Omental fat pad (tissue), 3 donors: ENCODE measurements at regions not wholly inside any gene's neighbourhood (a gene's known extent, or its start where the extent isn't known, plus 50 kb on each side); places are given as distances from the start of the nearest gene placed in this dataset.

Source experiments
- ATAC-seq: fragments of 150-250 bp; one replicate; pipeline ENCODE4 v1.9.1; 2016; ENCODE audit warnings: mild to moderate bottlenecking, moderate library complexity; ENCODE audit not compliant: low FRiP score
- DNase-seq: peaks from one replicate; pipeline ENCODE4 v3.0.0-alpha.2; 2019; ENCODE audit warnings: low spot score
- CTCF ChIP-seq, 3 donors: fragments of 450-650 bp; IDR thresholded peaks; one replicate each; pipeline ENCODE4 v1.5.1; 2016 to 2017; ENCODE audit warnings: antibody characterized with exemption in 3 of 3, mild to moderate bottlenecking in 3 of 3, moderate library complexity in 2 of 3

- TF ChIP-seq CTCF (IDR thresholded peaks at IDR 0.05): no peak
- ATAC-seq (no peak), DNase-seq (no peak)
These were observed 133.0 kb upstream of the TNS3 start for GRCh38 chr7:47714669-47715607.

- DNase-seq (no peak), ATAC-seq (no peak)
- no peak for TF ChIP-seq CTCF (IDR thresholded peaks at IDR 0.05)
These were observed 131.7 kb upstream of the TNS3 start for GRCh38 chr7:47713595-47713994.

GRCh38 chr7:47712416-47712815 lies 130.5 kb upstream of the TNS3 start:
- ATAC-seq (no peak), DNase-seq (no peak)
- TF ChIP-seq CTCF (IDR thresholded peaks at IDR 0.05): no peak

- TF ChIP-seq CTCF (IDR thresholded peaks at IDR 0.05): no peak
- ATAC-seq (no peak), DNase-seq (no peak)
These were observed 129.9 kb upstream of the TNS3 start for GRCh38 chr7:47711776-47712175.

- ATAC-seq (peak; percentile 54), DNase-seq (no peak)
- TF ChIP-seq CTCF (IDR thresholded peaks at IDR 0.05): no peak
These were observed 128.5 kb upstream of the TNS3 start for GRCh38 chr7:47710201-47710935.

- ATAC-seq (no peak), DNase-seq (no peak)
These were observed 127.5 kb upstream of the TNS3 start for GRCh38 chr7:47709451-47709850.

More at GRCh38 chr7:47709451-47709850, 127.5 kb upstream of the TNS3 start:
- no peak for TF ChIP-seq CTCF (IDR thresholded peaks at IDR 0.05)
